CD4-positive, alpha-beta T cell treated with Interferon alpha-2 for 1 hour (primary cell): ENCODE measurements at regions not wholly inside any gene's neighbourhood (a gene's known extent, or its start where the extent isn't known, plus 50 kb on each side); places are given as distances from the start of the nearest gene placed in this dataset.
A peak's percentile ranks its signal among the peaks of the same experiment; 100 is the strongest.
"Not testable (repeated sequence)": the region's sequence is repeated elsewhere in the genome, so short reads cannot be mapped to it uniquely, and the experiment has no call there.

Source experiments
- DNase-seq, 2 donors: peaks; one replicate each; pipeline ENCODE4 v3.0.0-alpha.2; 2020 to 2022

DNA sequence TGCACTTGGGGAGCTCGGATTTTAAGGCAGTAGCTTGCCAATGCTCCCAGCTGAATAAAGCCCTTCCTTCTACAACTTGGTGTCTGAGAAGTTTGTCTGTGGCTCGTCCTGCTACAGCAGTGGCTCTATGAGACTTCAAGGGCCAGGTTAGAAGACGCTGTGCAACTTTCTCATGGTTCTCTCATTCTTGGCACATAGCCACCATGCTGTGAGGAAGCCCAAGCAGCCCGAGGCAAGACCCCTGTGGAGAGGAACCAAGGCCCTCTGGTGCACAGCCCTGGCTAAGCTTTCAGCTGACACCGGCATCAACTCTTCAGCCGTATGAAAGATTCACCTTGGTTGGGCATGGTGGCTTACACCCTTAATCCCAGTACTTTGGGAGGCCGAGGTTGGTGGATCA is 116.9 kb upstream of the EEF2KMT start:
- no peak for DNase-seq

DNA sequence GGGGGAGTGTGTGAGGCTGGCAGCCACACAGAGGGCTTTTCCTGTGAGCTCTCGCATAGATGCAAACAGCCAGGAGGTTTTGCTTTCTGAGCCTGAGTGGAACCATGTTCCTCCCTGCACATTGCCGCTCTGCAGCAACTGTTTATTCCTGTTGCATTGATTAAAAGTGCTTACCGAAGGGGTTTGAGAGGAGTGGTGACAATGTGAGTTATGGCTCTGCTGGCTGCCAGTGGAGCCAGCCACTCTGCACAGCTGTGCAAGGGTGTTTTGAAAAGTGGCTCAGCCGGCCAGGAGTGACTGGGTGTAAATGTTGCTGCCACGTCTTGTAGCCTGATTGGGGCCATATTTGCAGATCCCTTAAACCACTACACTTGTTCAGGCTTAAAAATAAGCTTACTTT is 114.9 kb upstream of the EEF2KMT start:
- DNase-seq = not testable (repeated sequence)

DNA sequence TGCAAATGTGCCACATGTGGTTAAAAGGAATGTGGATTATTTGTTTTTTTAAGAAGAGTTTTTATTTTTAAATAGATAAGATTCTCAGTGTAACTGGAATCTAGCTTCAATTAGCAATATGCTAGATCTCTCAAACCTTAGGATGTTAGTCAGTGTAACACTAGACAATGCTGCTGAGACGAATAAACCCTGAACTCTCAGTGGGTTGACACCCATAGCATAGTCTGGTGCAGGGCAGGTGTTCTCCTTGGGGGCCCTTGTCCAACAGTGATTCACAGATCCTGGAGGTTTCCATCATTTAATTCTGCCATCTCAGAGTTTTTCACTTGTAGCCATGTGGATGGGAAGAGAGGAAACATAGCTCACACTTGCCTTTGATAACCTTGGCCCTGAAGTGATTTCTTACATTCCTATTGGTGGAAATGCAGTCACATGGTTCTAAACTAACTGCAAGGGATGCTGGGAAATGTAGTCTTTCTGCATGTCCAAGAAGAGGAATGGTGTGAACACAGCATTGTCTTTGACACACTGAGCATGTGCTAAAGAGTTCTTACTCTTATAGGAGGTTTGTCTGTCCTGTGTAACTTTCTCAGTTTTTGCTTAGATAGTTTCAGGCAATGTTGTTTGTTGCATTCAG is 110.4 kb upstream of the EEF2KMT start:
- DNase-seq = peak in 1 of 2 donors; percentile 44

DNA sequence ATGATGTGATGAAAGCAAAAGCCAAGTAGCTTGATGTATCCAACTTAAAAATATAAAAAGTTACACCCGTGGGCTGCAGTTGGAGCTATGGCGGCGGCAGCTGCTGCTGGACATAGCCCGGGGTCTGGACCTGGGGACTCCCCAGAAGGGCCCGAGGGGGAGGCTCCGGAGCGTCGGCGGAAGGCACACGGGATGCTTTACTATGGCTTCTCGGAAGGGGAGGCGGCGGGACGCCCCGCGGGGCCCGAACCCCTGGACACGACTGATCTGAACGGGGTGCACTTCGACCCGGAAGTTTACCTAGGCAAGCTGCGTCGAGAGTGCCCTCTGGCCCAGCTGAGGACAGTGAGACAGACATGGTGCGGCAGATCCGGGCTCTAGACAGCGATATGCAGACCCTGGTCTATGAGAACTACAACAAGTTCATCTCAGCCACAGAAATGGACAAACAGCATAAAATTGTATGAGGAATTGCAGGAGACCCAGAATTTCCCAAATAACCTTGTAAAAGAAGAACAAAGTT is 109.5 kb upstream of the EEF2KMT start:
- no peak for DNase-seq

- no peak for DNase-seq
These were observed 108.9 kb upstream of the EEF2KMT start for GRCh38 chr16:5206331-5206990.

GRCh38 chr16:5205361-5206040 is 107.9 kb upstream of the EEF2KMT start:
- DNase-seq = no peak

DNA sequence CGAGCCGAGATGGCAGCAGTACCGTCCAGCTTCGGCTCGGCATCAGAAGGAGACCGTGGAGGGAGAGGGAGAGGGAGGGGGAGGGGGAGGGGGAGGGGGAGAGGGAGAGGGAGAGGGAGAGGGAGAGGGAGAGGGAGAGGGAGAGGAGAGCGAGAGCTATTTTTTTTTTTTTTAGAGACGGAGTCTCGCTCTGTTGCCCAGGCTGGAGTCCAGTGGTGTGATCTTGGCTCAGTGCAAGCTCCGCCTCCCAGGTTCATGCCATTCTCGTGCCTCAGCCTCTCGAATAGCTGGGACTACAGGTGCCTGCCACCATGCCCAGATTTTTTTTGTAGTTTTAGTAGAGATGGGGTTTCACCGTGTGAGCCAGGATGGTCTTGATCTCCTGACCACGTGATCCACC is 106.1 kb upstream of the EEF2KMT start:
- DNase-seq = not testable (repeated sequence)

DNA sequence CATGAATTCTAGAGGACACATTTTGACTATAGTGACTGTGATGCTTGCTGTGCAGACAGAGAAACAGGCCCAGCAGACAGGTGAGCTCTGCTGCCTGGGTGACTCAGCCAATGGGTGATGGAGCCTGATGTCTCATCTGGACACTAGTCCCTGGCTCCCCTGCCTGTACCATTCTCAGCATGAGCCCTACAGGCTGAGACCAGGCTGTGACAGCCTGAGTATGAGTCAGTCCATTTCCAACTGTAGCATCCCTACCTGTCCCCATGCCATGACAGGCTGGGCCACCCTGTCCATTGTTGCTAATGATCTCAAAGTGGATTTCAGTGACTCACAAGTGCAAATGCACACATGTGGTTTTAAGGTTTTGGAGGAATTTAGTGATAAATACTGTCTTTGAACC is 102.5 kb upstream of the EEF2KMT start:
- DNase-seq = no peak

DNA sequence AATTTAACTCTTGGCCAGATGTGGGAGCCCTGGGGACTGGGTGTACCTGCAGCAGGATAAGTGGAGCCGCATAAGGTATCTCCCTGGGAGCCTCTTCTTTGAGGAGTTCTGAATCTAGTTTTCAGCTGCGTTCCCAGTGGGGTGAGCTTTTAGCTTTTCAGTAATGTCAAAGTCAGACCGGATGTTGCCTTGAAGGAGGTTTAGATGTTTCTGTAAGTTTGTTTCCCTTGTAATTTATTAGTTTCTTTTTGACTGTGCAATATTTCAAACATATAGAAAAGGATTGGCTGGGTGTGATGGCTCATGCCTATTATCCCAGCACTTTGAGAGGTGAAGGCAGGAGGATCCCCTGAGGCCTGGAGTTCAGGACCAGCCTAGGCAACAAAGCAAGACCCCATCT is 98.6 kb upstream of the EEF2KMT start:
- DNase-seq = no peak

- DNase-seq = no peak
These were observed 96.3 kb upstream of the EEF2KMT start for GRCh38 chr16:5193861-5194260.

DNA sequence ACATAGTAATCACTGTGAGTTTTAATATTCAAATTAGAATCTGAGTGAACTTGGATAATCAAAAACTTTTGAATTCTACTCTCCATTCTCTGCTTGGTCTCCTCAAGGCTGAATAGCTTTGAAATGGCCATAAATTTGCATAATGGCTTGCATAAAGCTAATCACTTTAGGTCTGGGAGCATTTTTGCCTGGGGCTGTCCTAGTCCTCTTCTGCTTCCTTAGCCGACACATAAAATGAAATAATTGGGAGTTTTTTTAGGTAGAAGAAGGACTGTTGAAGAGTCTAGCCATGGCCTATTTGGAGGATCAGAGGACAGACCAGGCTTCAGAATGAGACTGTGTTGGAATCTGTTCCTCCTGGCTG is 91.4 kb upstream of the EEF2KMT start:
- DNase-seq = no peak

DNA sequence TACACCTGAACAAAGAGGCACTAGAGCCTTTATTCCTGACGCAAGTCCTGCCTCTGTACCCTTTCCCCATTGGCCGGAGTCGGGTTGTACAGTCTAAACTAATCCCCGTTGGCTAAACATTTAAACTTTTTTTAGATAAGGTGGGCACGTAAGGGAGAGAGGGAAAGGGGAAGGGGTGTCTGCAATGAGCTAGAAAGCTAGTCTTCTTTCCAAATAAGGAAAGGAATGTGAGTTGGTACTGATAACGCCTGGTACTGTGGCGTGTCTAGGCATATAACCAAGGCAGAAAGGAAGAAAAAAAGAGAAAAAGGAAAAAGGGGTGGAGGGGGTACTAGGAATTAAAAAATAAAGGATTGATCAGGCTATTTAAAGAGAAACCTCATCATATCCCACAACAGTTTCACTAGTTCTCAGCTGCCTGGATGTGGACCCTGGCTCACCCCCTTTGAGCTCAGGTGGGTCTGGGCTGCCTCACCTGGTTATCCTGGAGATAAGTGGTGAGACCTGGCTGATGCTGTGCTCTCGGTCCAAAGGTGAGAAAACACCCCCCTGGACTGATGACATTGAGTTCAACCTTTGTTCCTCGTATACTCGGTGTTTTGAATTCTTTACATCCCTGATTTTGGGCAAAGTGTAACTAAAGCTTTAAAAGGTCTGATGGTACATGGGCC is 90.9 kb upstream of the EEF2KMT start:
- DNase-seq = no peak

DNA sequence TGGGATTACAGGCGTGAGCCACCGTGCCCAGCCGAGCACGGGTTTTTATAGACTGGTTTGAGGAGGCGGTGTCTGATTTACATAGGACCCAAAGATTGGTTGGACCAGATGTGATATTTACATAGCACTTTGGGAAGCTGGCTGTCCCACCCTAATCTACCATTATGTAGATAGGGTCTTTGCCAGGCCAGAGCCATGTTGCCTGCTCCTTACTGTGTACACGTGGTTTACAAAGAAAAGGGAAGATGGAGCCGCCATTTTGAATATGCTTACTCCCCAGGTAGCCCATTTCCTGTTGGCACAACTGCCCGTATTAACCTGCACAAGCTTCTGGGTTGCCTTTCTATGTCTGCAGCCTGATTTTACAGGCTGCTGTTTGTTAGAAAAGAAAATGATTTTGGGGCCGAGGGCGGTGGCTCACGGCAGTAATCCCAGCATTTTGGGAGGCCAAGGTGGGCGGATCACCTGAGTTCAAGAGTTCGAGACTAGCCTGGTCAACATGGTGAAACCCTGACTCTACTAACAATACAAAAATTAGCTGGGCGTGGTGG is 89.9 kb upstream of the EEF2KMT start:
- no peak for DNase-seq

DNA sequence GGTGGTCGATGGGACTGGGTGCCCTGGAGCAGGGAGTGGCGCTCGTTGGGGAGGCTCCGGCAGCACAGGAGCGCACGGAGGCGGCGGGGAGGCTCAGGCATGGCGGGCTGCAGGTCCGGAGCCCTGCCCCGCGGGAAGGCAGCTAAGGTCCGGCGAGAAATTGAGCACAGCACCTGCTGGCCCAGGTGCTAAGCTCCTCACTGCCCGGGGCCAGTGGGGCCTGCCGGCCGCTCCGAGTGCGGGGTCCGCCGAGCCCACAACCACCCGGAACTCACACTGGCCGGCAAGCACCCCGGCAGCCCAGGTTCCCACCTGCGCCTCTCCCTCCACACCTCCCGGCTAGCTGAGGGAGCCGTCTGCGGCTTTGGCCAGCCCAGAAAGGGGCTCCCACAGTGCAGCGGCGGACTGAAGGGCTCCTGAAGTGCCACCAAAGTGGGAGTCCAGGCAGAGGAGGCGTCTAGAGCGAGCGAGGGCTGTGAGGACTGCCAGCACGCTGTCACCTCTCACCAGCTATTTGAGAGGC is 88.8 kb upstream of the EEF2KMT start:
- no peak for DNase-seq

DNA sequence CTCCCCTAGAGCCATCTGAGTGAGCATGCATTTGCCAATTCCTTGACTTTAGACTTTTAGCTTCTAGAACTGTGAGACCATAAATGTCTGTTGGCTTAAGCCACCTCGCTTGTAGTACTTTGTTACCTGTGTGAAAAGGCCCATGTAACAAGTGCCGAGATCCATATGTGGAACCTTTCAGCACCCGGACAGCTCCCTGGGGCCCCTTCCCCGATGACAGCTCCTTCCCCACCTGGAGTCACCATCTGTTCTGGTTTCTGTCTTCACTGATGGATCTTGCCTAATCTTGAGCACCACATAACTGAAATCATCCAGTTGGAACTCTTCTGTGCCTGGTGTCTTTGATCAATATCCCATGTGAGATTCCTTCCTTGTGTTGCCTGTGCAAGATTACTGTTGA is 78.9 kb upstream of the EEF2KMT start:
- DNase-seq = no peak

- DNase-seq = no peak
These were observed 77.7 kb upstream of the EEF2KMT start for GRCh38 chr16:5175266-5175665.

DNA sequence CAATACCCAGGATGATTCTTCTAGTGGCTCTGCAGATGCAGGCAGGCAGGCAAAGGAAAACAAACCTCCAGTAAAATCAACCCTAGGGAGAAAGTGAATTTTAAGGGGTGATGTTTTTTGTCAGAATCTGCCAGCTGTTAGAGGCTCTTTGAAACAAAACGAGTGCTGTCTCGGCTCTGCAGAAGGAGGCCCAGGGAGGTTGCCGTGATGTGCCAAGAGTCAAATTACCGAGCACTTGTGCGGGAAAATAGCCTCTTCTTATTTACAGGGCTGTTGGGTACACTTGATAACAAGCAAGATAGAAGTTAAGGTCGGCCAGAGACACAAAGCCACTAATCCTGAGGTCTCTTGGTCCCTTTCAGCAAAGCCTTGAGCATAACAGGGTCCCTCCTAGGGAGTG is 68.9 kb upstream of the EEF2KMT start:
- no peak for DNase-seq

DNA sequence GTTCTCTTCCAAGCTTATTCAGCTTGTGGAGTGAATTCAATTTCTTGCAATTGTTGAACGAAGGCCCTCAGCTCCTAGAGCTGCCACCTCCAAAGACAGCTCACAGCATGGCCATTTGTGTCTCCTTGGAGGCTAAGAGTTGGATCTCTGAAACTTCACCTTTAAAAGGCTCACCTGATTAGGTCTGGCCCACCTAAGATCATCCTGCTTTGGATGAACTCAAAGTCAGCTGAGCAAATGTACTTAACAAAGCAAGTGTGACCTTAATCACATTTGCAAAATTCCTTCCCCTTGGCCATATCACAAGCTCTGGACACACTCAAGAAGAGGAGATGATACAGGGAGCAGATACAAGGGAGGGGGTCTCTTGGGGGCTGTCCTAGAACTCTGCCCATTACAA is 67.8 kb upstream of the EEF2KMT start:
- DNase-seq = not testable (repeated sequence)

- not testable (repeated sequence) for DNase-seq
These were observed 65.2 kb upstream of the EEF2KMT start for GRCh38 chr16:5162801-5163200.

DNA sequence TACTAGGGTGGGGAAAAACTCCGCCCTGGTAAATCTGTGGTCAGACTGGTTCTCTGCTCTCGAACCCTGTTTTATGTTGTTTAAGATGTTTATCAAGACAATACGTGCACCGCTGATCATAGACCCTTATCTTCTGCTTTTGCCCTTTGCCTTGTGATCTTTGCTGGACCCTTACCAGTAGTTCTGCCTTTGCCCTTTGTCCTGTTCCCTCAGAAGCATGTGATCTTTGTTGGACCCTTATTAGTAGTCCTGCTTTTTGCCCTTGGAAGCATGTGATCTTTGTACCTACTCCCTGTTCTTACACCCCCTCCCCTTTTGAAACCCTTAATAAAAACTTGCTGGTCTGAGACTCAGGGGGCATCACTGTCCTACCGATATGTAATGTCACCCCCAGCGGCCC is 64.3 kb upstream of the EEF2KMT start:
- DNase-seq = not testable (repeated sequence)

GRCh38 chr16:5160010-5160409 is 62.4 kb upstream of the EEF2KMT start:
- not testable (repeated sequence) for DNase-seq

GRCh38 chr16:5159537-5159936 is 61.9 kb upstream of the EEF2KMT start:
- not testable (repeated sequence) for DNase-seq

DNA sequence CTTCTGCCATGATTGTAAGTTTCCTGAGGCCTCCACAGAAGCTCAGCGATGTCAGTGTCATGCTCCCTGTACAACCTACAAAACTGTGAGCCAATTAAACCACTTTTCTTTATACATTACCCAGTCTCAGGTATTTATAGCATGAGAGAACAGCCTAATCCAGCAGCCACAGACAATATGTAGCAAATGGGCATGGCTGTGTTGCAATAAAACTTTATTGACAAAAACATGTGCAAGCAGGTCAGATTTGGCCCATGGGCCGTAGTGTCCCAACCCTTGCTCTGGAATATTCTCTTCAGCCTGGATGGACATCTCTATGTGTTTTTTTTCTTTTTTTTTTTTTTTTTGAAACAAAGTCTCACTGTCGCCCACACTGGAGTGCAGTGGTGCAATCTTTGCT is 60.9 kb upstream of the EEF2KMT start:
- no peak for DNase-seq
